DMS 273 treated with DMSO at 0.1 percent for 48 hours (cell line): ENCODE measurements at regions not wholly inside any gene's neighbourhood (a gene's known extent, or its start where the extent isn't known, plus 50 kb on each side); places are given as distances from the start of the nearest gene placed in this dataset.

ENCODE experiments used
- DNase-seq: peaks from one replicate; lab custom pipeline; 2025; lab: John Stamatoyannopoulos, UW

- no peak for DNase-seq
These were observed 450.7 kb downstream of the SHQ1 start for GRCh38 chr3:72397586-72397985.

GRCh38 chr3:72396899-72397298 lies 451.3 kb downstream of the SHQ1 start:
- no peak for DNase-seq

DNA sequence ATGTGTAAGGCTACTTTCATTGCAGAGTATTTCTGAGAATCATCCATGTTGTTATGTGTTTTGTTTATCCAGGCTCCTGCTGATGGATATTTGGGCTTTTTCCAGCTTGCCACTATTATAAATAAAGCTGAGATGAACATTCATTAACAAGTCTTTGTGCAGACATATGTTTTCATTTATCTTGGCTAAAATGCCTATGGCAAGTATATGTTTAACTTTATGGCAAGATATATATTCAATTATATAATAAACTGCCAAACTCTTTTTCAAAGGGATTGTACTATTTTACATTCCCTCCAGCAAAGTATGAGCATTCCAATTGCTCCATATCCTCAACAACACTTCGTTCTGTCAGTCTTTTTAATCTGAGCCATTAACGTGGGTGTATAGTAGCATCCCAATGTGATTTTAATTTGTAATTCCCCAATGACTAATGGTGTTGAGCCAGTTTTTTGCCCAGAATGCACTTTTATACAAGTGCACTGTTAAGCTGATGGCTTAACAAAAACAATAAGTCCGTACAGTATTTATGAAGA lies 452.4 kb downstream of the SHQ1 start:
- no peak for DNase-seq

GRCh38 chr3:72393455-72393854 lies 454.8 kb downstream of the SHQ1 start:
- no peak for DNase-seq

GRCh38 chr3:72391659-72392058 lies 456.6 kb downstream of the SHQ1 start:
- no peak for DNase-seq

GRCh38 chr3:72390841-72391240 lies 457.4 kb downstream of the SHQ1 start:
- DNase-seq, result no peak

GRCh38 chr3:72388644-72389043 lies 459.6 kb downstream of the SHQ1 start:
- no peak for DNase-seq

GRCh38 chr3:72388117-72388516 lies 460.1 kb downstream of the SHQ1 start:
- no peak for DNase-seq

GRCh38 chr3:72386327-72387000 lies 461.8 kb downstream of the SHQ1 start:
- DNase-seq, result no peak

GRCh38 chr3:72385167-72385566 lies 463.1 kb downstream of the SHQ1 start:
- DNase-seq, result no peak

DNA sequence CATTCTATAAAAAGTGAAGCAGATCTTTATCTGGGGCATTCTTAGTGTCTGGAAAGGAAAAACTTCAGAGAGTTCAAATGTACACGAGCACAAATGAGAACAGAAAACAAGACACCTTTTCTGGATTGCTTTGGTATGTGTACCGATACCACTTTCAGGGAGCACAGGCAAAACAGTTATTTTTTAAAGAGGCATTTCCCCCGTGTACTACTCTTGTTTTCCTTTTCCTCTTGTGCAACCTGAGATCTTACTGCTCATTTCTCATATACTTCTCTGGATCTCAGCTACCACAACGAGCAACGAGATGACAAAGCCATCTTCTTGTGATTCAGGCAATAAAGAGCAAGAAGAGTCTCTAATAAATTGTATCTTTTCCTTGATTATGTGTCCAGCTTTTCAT lies 463.6 kb downstream of the SHQ1 start:
- no peak for DNase-seq

GRCh38 chr3:72383883-72384282 lies 464.4 kb downstream of the SHQ1 start:
- DNase-seq, result no peak

DNA sequence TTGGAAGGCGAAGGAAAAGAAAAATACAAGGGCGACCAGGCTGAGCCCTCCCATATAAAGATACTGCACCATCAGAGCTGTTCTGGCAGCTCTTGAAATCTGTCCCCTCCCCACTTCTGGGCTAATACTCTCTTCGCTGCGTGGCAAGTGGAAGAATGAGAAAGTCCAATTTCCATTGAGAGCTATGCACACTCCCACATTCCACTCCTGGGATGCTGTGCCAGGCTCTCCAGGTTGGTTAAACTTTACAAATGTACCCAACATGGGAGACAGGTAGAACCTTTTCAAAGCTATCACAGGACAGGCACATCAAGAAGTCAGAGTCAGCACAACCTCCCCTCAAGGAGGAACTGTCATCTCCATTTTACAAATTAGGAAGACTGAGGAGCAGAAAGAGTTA lies 465.0 kb downstream of the SHQ1 start:
- DNase-seq, result no peak

- DNase-seq, result no peak
These were observed 465.8 kb downstream of the SHQ1 start for GRCh38 chr3:72382460-72382859.

DNA sequence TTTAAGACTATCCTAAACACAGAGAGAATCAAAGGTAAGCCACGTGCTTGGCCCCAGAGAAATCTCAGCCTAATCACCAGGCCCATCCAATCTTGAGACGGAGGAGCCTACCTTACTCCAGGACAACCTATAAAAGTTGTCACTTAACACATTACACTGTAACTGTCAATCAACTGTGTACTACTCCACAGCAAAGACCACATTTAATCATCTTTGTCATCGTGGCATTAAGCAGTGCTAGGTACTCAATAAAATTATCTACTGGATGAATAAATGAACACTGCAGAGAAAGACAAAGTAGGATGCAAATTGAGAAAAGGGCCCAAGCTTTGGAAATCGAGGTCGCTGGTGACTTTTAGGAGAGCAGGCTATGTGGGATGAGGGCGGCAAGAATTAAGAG lies 466.7 kb downstream of the SHQ1 start:
- no peak for DNase-seq

DNA sequence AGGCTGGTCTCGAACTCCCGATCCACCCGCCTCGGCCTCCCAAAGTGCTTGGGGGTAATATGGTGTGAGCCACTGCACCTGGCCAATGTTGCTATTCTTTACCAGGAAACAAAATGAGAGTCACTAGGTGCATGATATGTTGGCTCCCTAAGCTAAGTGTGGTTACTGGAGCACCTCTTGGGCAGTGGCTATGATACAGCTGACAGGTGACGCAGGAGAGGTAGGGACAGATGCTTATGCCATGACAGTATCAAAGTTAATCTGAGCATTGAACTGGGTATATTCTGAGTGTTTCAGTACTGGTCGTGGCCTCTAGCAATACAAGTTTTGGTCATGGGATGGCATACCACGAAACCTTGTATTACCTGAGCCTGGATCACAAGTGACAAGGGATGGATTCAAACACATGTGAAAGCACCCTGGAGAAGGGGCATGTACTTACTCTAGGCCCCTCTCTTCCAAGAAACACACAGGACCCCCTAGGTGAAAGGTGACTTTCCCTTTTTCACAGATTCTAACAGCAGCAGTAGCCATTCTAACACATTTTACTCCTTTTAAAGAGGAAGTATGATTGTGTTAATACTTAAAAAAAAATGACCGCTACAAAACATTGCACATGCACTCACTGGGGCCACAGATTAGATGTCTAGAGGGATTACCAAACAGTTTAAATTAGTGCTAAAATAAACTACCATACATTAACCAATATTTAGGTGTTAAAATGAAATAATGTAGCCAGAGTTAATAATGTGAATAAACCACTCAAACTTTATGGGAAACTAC lies 467.3 kb downstream of the SHQ1 start:
- no peak for DNase-seq

GRCh38 chr3:72380193-72380592 lies 468.1 kb downstream of the SHQ1 start:
- DNase-seq, result no peak

- no peak for DNase-seq
These were observed 468.6 kb downstream of the SHQ1 start for GRCh38 chr3:72379500-72380187.

GRCh38 chr3:72378287-72378686 lies 470.0 kb downstream of the SHQ1 start:
- no peak for DNase-seq

DNA sequence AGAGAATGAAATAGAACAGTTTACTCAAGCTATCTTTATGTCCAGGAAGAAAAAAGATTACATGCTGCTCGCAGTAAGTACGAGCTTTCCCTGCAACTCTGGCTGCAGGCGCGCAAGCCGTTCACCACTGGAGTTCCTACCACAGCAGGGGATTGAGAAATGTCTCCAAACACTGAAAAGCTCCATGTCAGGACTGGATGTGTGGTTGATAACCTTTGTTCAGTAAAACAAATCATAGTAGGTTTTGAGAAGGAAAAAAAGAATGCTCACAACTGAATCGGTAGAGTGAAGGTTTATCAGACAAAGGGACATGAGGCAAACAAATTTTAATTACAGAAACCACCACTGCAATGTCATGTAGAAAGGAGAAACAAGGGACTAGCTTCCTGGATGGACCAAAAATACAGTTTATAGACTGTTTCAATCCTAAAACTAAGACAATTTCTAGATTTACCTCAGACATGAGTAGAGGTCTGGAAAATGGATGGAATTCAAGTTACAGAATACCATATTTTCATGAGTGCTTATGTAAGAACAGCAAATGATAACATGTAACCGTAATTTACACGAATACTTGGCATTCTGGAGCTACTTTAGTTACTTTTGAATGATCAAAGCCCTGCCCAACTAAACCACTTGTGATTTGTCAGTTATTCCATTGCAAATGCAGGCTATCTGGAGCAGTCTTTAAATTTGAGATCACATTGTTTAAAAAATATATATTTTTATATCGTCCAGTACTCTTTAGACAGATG lies 471.1 kb downstream of the SHQ1 start:
- no peak for DNase-seq

DNA sequence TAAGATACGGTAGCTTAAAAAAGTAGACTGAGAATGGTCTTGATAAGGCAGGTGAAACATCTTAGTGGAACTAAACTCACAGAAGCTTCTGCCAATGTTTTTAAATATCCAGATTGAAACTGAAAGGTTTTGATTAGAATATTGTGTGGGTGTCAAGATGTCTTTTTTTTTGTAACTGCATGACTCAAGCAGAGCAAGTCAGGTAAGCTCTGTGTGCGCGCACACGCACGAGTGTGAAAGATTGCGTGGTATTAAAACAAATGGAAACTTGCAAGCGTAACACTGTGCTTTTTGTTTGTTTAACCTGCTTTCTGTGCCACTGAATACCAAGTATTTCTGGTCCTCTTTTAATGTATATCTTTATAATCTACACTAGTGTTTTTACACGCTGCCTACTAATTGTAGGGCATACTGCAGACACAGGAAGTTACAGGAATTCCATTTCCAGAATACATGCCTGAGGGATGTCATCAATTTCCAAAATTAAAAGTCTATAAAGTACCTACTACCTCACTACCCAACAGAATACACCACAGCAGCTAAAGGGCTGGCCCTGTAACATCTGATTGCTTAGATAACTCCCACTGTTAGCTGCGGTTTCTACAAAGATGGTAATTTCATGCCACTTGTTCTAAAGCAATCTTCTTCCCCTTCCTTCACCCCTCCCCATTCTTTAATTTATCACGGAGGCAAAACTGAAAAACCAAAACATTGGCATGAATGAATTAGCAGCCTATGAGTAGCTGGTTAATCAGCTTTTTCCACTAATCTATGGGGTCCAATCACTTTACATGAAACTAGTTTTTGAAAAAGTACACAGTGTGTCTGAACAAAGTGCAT lies 472.8 kb downstream of the SHQ1 start:
- DNase-seq, result no peak
